Common myeloid progenitor, CD34-positive (primary cell): ENCODE measurements at regions not wholly inside any gene's neighbourhood (a gene's known extent, or its start where the extent isn't known, plus 50 kb on each side); places are given as distances from the start of the nearest gene placed in this dataset.

ENCODE experiments used
- CTCF ChIA-PET: fragments of 350-600 bp; sonication (Branson Sonifier 250); formaldehyde crosslinking; loops from one replicate; lab custom pipeline; 2021; ENCODE audit warnings: antibody characterized with exemption; lab: Charles Lee
- POLR2A ChIA-PET: fragments of 350-600 bp; sonication (Branson Sonifier 250); formaldehyde crosslinking; loops from one replicate; lab custom pipeline; 2021; ENCODE audit warnings: antibody characterized with exemption; lab: Charles Lee
- DNase-seq, 3 donors: peaks; one replicate each; pipeline versions ENCODE4 v3.0.0 to v3.0.0-alpha.2; 2013
- H3K27ac ChIP-seq, 2 experiments: 1 replicate in 1 of 2; 2 replicates in 1 of 2; pipeline ENCODE4 v1.7.0; 2013; ENCODE audit warnings: inconsistent platforms in 2 of 2, low read length in 2 of 2, mild to moderate bottlenecking in 2 of 2, low read depth in 1 of 2, moderate library complexity in 1 of 2; ENCODE audit not compliant: severe bottlenecking in 2 of 2, insufficient read depth in 1 of 2, poor library complexity in 1 of 2
- H3K27me3 ChIP-seq, 5 experiments: replicated peaks in 2 of 5; 1 replicate in 3 of 5; 2 replicates in 2 of 5; pipeline versions ENCODE4 v1.6.1 to v1.7.0; 2013; ENCODE audit warnings: low read length in 4 of 5, mild to moderate bottlenecking in 2 of 5, moderate library complexity in 2 of 5, inconsistent platforms in 1 of 5; ENCODE audit not compliant: insufficient read depth in 5 of 5, control insufficient read depth in 4 of 5
- H3K36me3 ChIP-seq, 4 experiments: 1 replicate in 2 of 4; 2 replicates in 2 of 4; pipeline versions ENCODE4 v1.6.1 to v1.7.0; 2013; ENCODE audit warnings: low read length in 3 of 4, control low read depth in 1 of 4, mild to moderate bottlenecking in 1 of 4; ENCODE audit not compliant: control insufficient read depth in 4 of 4, insufficient read depth in 4 of 4
- H3K4me1 ChIP-seq, 4 experiments: 1 replicate in 3 of 4; 2 replicates in 1 of 4; pipeline versions ENCODE4 v1.6.1 to v1.7.1; 2013; ENCODE audit warnings: low read length in 3 of 4, mild to moderate bottlenecking in 3 of 4, control low read depth in 1 of 4, inconsistent platforms in 1 of 4, moderate library complexity in 1 of 4; ENCODE audit not compliant: control insufficient read depth in 4 of 4, insufficient read depth in 4 of 4; ENCODE audit errors: control extremely low read depth in 1 of 4
- H3K4me3 ChIP-seq, 7 experiments: 1 replicate in 4 of 7; 2 replicates in 3 of 7; pipeline versions ENCODE4 v1.5.1 to v1.7.0; 2013; ENCODE audit warnings: mild to moderate bottlenecking in 7 of 7, low read length in 6 of 7, moderate library complexity in 6 of 7, inconsistent platforms in 2 of 7, low read depth in 2 of 7, control low read depth in 1 of 7; ENCODE audit not compliant: insufficient read depth in 4 of 7, control insufficient read depth in 1 of 7; ENCODE audit errors: extremely low read depth in 1 of 7
- H3K9me3 ChIP-seq, 5 experiments: 1 replicate in 4 of 5; 2 replicates in 1 of 5; pipeline versions ENCODE4 v1.6.1 to v1.7.1; 2013; ENCODE audit warnings: low read length in 4 of 5, mild to moderate bottlenecking in 2 of 5, inconsistent platforms in 1 of 5, low read depth in 1 of 5, moderate library complexity in 1 of 5; ENCODE audit not compliant: control insufficient read depth in 4 of 5, insufficient read depth in 2 of 5; ENCODE audit errors: control extremely low read depth in 1 of 5
- WGBS: methylation state at CpG from one replicate; pipeline ENCODE4 v1.1.5; 2013; ENCODE audit not compliant: insufficient coverage; 5-methylcytosine and 5-hydroxymethylcytosine counted together

GRCh38 chr10:11396311-11396955 is 215.0 kb downstream of the USP6NL start:
- Histone ChIP-seq H3K4me1 (peaks cover 0 to 15% (median 7%) of the 10 kb centered on the region in 4 experiments), H3K36me3 (no peaks in the 10 kb centered on the region), H3K27me3 (no peaks in the 10 kb centered on the region), H3K4me3 (no peak overlapping the region), H3K27ac (no peak overlapping the region), H3K9me3 (no peaks in the 10 kb centered on the region)
- WGBS, result 91% methylated on average over 13 of the region's 17 CpGs
- POLR2A ChIA-PET, result no interaction called here
- DNase-seq, result no peak
- CTCF ChIA-PET, result interaction anchor here (1.1 to 1.3 kb wide), 3 partner anchors 10 to 28 kb away, joined by 3 read pairs; no protein-coding TSS in a partner anchor

GRCh38 chr10:11395581-11396310 is 215.7 kb downstream of the USP6NL start:
- H3K4me3 ChIP-seq, result no peak overlapping the region
- peaks cover 0 to 8% (median 2%) of the 10 kb centered on the region in 4 experiments for H3K4me1 ChIP-seq
- no peak for DNase-seq
- H3K36me3 ChIP-seq, result no peaks in the 10 kb centered on the region
- 97% methylated on average over 13 of the region's 15 CpGs for WGBS
- ChIA-PET CTCF (interaction anchor here (1.1 to 1.3 kb wide), 3 partner anchors 10 to 29 kb away, joined by 3 read pairs; no protein-coding TSS in a partner anchor), POLR2A (no interaction called here)
- H3K27me3 ChIP-seq, result no peaks in the 10 kb centered on the region
- H3K9me3 ChIP-seq, result no peaks in the 10 kb centered on the region
- H3K27ac ChIP-seq, result no peak overlapping the region

- no peaks in the 10 kb centered on the region for H3K9me3 ChIP-seq
- peaks cover 0 to 2% (median 0%) of the 10 kb centered on the region in 4 experiments for H3K4me1 ChIP-seq
- POLR2A ChIA-PET, result no interaction called here
- H3K36me3 ChIP-seq, result no peaks in the 10 kb centered on the region
- H3K27me3 ChIP-seq, result no peaks in the 10 kb centered on the region
- CTCF ChIA-PET, result interaction anchor here (1.1 kb wide), 2 partner anchors 12 to 13 kb away, joined by 3 read pairs; no protein-coding TSS in a partner anchor
- no peak overlapping the region for H3K4me3 ChIP-seq
- WGBS, result 40% methylated on average over 1 of the region's 2 CpGs
- no peak for DNase-seq
- no peak overlapping the region for H3K27ac ChIP-seq
Measured at GRCh38 chr10:11395161-11395560, 216.3 kb downstream of the USP6NL start.

GRCh38 chr10:11393858-11394257 is 217.6 kb downstream of the USP6NL start:
- H3K4me3 ChIP-seq, result no peak overlapping the region
- CTCF ChIA-PET, result no interaction called here
- H3K27ac ChIP-seq, result no peak overlapping the region
- no peaks in the 10 kb centered on the region for H3K9me3 ChIP-seq
- H3K4me1 ChIP-seq, result no peaks in the 10 kb centered on the region
- no peaks in the 10 kb centered on the region for H3K27me3 ChIP-seq
- no peaks in the 10 kb centered on the region for H3K36me3 ChIP-seq
- no peak for DNase-seq
- POLR2A ChIA-PET, result no interaction called here
- 95% methylated on average over 9 of the region's 9 CpGs for WGBS

- Histone ChIP-seq H3K4me1 (no peaks in the 10 kb centered on the region), H3K27me3 (no peaks in the 10 kb centered on the region), H3K9me3 (no peaks in the 10 kb centered on the region), H3K36me3 (no peaks in the 10 kb centered on the region), H3K27ac (no peak overlapping the region), H3K4me3 (no peak overlapping the region)
- POLR2A ChIA-PET, result no interaction called here
- DNase-seq, result no peak
- 98% methylated on average over 8 of the region's 10 CpGs for WGBS
- CTCF ChIA-PET, result interaction anchor here (0.8 kb wide), 1 partner anchor 10 kb away, joined by 3 read pairs; no protein-coding TSS in a partner anchor
Measured at GRCh38 chr10:11392776-11393175, 218.7 kb downstream of the USP6NL start.

GRCh38 chr10:11388996-11389395 is 222.5 kb downstream of the USP6NL start:
- Histone ChIP-seq H3K4me3 (no peak overlapping the region), H3K4me1 (no peaks in the 10 kb centered on the region), H3K27me3 (no peaks in the 10 kb centered on the region), H3K27ac (no peak overlapping the region), H3K9me3 (peaks cover 0 to 2% (median 0%) of the 10 kb centered on the region in 5 experiments), H3K36me3 (no peaks in the 10 kb centered on the region)
- ChIA-PET POLR2A (no interaction called here), CTCF (interaction anchor here (1.5 kb wide), 1 partner anchor 26 kb away, joined by 4 read pairs; no protein-coding TSS in a partner anchor)
- no peak for DNase-seq
- 94% methylated on average over 9 of the region's 9 CpGs for WGBS
